Tibial nerve (tissue), 4 donors: ENCODE measurements at regions not wholly inside any gene's neighbourhood (a gene's known extent, or its start where the extent isn't known, plus 50 kb on each side); places are given as distances from the start of the nearest gene placed in this dataset.

Experiments used
- DNase-seq, 2 donors: peaks; one replicate each; pipeline ENCODE4 v3.0.0-alpha.2; 2019; ENCODE audit warnings: low spot score in 2 of 2
- H3K27ac ChIP-seq, 4 donors: fragments of 200-600 bp; sonication (generic) in 3 of 4; one replicate each; pipeline ENCODE4 v1.5.1; 2017 to 2019; ENCODE audit warnings: mild to moderate bottlenecking in 1 of 4
- H3K27me3 ChIP-seq, 2 donors: fragments of 200-600 bp; sonication (generic) in 1 of 2; one replicate each; pipeline versions ENCODE4 v1.5.1 to v1.6.0; 2017 to 2019
- H3K36me3 ChIP-seq, 3 donors: fragments of 200-600 bp; sonication (generic); one replicate each; pipeline ENCODE4 v1.5.1; 2018 to 2019
- H3K4me1 ChIP-seq, 4 donors: fragments of 200-600 bp; sonication (generic) in 3 of 4; one replicate each; pipeline ENCODE4 v1.5.1; 2017 to 2019
- H3K4me3 ChIP-seq, 4 donors: fragments of 200-600 bp; sonication (generic) in 3 of 4; one replicate each; pipeline ENCODE4 v1.5.1; 2017 to 2019; ENCODE audit warnings: mild to moderate bottlenecking in 1 of 4, moderate library complexity in 1 of 4
- H3K9me3 ChIP-seq, 4 donors: fragments of 200-600 bp; sonication (generic) in 3 of 4; one replicate each; pipeline ENCODE4 v1.5.1; 2017 to 2019
- EP300 ChIP-seq, 2 donors: sonication (generic); formaldehyde crosslinking; IDR thresholded peaks; one replicate each; pipeline ENCODE4 v1.6.1; 2017; ENCODE audit warnings: antibody characterized with exemption in 2 of 2, mild to moderate bottlenecking in 1 of 2
- POLR2A ChIP-seq, 2 donors: fragments of 450-650 bp; IDR thresholded peaks; one replicate each; pipeline ENCODE4 v1.6.1; 2017; ENCODE audit warnings: antibody characterized with exemption in 2 of 2, mild to moderate bottlenecking in 2 of 2, moderate library complexity in 2 of 2
- WGBS, 2 donors: methylation state at CpG; one replicate each; pipeline ENCODE4 v1.1.5; 2018; 5-methylcytosine and 5-hydroxymethylcytosine counted together
- TF ChIP-seq, protein P1 (sequence below), 5 experiments: fragments of 200-600 bp in 3 of 5; fragments of 450-650 bp in 2 of 5; sonication (generic) in 3 of 5; IDR thresholded peaks; one replicate each; pipeline ENCODE4 v1.5.1; 2016 to 2019; ENCODE audit warnings: antibody characterized with exemption in 5 of 5, mild to moderate bottlenecking in 3 of 5, moderate library complexity in 2 of 5

- 87 to 91% methylated on average over 4 of the region's 4 CpGs for WGBS, 2 donors
- Histone ChIP-seq H3K4me3 (no peak overlapping the region), H3K27ac (no peak overlapping the region), H3K4me1 (no peaks in the 10 kb centered on the region), H3K9me3 (no peaks in the 10 kb centered on the region), H3K36me3 (no peaks in the 10 kb centered on the region), H3K27me3 (no peaks in the 10 kb centered on the region)
- no peak for TF ChIP-seq POLR2A (IDR thresholded peaks at IDR 0.05)
- TF ChIP-seq, protein P1, sequence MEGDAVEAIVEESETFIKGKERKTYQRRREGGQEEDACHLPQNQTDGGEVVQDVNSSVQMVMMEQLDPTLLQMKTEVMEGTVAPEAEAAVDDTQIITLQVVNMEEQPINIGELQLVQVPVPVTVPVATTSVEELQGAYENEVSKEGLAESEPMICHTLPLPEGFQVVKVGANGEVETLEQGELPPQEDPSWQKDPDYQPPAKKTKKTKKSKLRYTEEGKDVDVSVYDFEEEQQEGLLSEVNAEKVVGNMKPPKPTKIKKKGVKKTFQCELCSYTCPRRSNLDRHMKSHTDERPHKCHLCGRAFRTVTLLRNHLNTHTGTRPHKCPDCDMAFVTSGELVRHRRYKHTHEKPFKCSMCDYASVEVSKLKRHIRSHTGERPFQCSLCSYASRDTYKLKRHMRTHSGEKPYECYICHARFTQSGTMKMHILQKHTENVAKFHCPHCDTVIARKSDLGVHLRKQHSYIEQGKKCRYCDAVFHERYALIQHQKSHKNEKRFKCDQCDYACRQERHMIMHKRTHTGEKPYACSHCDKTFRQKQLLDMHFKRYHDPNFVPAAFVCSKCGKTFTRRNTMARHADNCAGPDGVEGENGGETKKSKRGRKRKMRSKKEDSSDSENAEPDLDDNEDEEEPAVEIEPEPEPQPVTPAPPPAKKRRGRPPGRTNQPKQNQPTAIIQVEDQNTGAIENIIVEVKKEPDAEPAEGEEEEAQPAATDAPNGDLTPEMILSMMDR (IDR thresholded peaks at IDR 0.05), result no peak
- TF ChIP-seq EP300 (IDR thresholded peaks at IDR 0.05), result no peak
- no peak for DNase-seq
Measured at GRCh38 chr12:114879354-114879753, 195.4 kb upstream of the TBX3 start.

DNA sequence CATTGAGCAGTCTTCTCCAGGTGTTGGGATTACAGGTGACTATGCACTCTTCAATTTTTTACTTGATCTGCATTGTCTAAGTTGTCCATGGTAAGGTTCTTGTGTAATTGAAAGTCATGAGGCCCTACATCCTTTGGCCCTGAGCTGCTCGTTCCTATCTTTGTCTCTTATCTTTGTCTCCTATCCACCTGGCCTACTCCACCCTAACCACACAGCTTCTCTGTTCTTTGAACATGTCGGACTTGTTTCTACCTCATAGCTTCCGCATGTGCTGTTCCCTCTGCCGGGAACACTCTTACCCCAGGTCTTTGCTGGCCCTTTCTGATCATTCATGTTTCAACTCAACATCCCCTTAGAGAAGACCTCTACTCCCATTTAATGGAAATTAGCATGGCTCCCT is 194.8 kb upstream of the TBX3 start:
- Histone ChIP-seq H3K36me3 (no peaks in the 10 kb centered on the region), H3K4me1 (no peaks in the 10 kb centered on the region), H3K27ac (no peak overlapping the region), H3K27me3 (no peaks in the 10 kb centered on the region), H3K9me3 (peaks cover 0 to 3% (median 0%) of the 10 kb centered on the region in 4 donors), H3K4me3 (no peak overlapping the region)
- WGBS, 2 donors, result 90 to 94% methylated on average over 4 of the region's 4 CpGs
- TF ChIP-seq EP300 (IDR thresholded peaks at IDR 0.05), result no peak
- TF ChIP-seq, protein P1 (IDR thresholded peaks at IDR 0.05), result no peak
- no peak for DNase-seq

- peak in 1 of 2 donors; percentile 10 for DNase-seq
- Histone ChIP-seq H3K9me3 (peaks cover 0 to 5% (median 0%) of the 10 kb centered on the region in 4 donors), H3K27me3 (no peaks in the 10 kb centered on the region), H3K27ac (peak overlapping the region in 2 of 4 donors; percentile 48 to 58), H3K4me1 (no peaks in the 10 kb centered on the region), H3K36me3 (no peaks in the 10 kb centered on the region), H3K4me3 (no peak overlapping the region)
- 81% methylated on average over 13 of the region's 13 CpGs for WGBS, 2 donors
- TF ChIP-seq, protein P1 (IDR thresholded peaks at IDR 0.05), result no peak
- TF ChIP-seq POLR2A (IDR thresholded peaks at IDR 0.05), result no peak
- TF ChIP-seq EP300 (IDR thresholded peaks at IDR 0.05), result peak in 1 of 2 donors; percentile 50
Measured at GRCh38 chr12:114876968-114877680, 193.1 kb upstream of the TBX3 start.

DNA sequence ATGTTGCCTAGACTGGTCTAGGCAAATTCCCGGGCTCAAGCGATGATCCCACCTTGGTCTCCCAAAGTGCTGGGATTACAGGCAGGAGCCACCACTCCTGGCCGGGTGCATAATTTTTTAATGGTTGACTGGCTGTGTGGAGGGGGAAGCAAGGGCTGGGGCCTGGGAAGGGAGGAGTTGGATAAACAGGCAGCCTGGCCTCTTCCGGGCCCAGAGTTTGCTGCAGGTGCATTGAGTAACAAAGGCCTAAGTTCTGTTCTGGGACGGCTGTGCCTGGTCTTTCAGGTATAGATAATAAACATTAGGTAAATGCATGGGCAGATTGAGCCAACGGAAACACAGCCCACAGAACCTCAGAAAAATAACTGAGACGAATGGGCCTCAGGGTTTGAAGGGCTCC is 191.3 kb upstream of the TBX3 start:
- no peaks in the 10 kb centered on the region for H3K27me3 ChIP-seq
- no peak for DNase-seq
- H3K9me3 ChIP-seq, result peaks cover 0 to 6% (median 0%) of the 10 kb centered on the region in 4 donors
- H3K4me3 ChIP-seq, result no peak overlapping the region
- H3K36me3 ChIP-seq, result no peaks in the 10 kb centered on the region
- H3K4me1 ChIP-seq, result no peaks in the 10 kb centered on the region
- H3K27ac ChIP-seq, result no peak overlapping the region
- 79 to 82% methylated on average over 7 of the region's 7 CpGs for WGBS, 2 donors
- TF ChIP-seq EP300 (IDR thresholded peaks at IDR 0.05), result no peak
- no peak for TF ChIP-seq POLR2A (IDR thresholded peaks at IDR 0.05)
- TF ChIP-seq, protein P1 (IDR thresholded peaks at IDR 0.05), result no peak

GRCh38 chr12:114873656-114874055 is 189.7 kb upstream of the TBX3 start:
- Histone ChIP-seq H3K36me3 (no peaks in the 10 kb centered on the region), H3K4me3 (no peak overlapping the region), H3K27ac (no peak overlapping the region), H3K9me3 (peaks cover 0 to 7% (median 0%) of the 10 kb centered on the region in 4 donors), H3K27me3 (no peaks in the 10 kb centered on the region), H3K4me1 (peaks cover 0 to 7% (median 0%) of the 10 kb centered on the region in 4 donors)
- TF ChIP-seq, protein P1 (IDR thresholded peaks at IDR 0.05), result no peak
- TF ChIP-seq EP300 (IDR thresholded peaks at IDR 0.05) (no peak), POLR2A (IDR thresholded peaks at IDR 0.05) (no peak)
- DNase-seq, result no peak
- WGBS, 2 donors, result 91 to 96% methylated on average over 10 of the region's 10 CpGs
